Stimulated activated memory B cell treated with anti-CD40 and anti-IgM and Interleukin-4, amounts not matched to agents 10 μg/mL and 1 μg/mL and 100 μg/mL, for 72 hours (primary cell): ENCODE measurements at regions not wholly inside any gene's neighbourhood (a gene's known extent, or its start where the extent isn't known, plus 50 kb on each side); places are given as distances from the start of the nearest gene placed in this dataset.

ENCODE experiments used
- ATAC-seq: fragments of 150-1000 bp; cut with Tn5 transposase; 2 replicates; pipeline ENCODE4 v1.10.0; 2021
- H3K27ac Mint-ChIP-seq: one replicate; pipeline ENCODE4 v1.8.0; 2022; ENCODE audit warnings: mild to moderate bottlenecking, mixed read lengths
- H3K27me3 Mint-ChIP-seq: one replicate; pipeline ENCODE4 v1.8.0; 2022; ENCODE audit warnings: mixed read lengths
- H3K36me3 Mint-ChIP-seq: one replicate; pipeline ENCODE4 v1.8.0; 2022; ENCODE audit warnings: mixed read lengths
- H3K4me1 Mint-ChIP-seq: one replicate; pipeline ENCODE4 v1.8.0; 2022; ENCODE audit warnings: mixed read lengths
- H3K4me3 Mint-ChIP-seq: one replicate; pipeline ENCODE4 v1.8.0; 2022; ENCODE audit warnings: mild to moderate bottlenecking, moderate library complexity, mixed read lengths
- H3K9me3 Mint-ChIP-seq: one replicate; pipeline ENCODE4 v1.8.0; 2022; ENCODE audit warnings: mixed read lengths

- Mint-ChIP-seq H3K27me3 (no peaks in the 10 kb centered on the region), H3K4me3 (no peak overlapping the region), H3K9me3 (peaks cover 1% of the 10 kb centered on the region), H3K36me3 (no peaks in the 10 kb centered on the region), H3K4me1 (no peaks in the 10 kb centered on the region), H3K27ac (no peak overlapping the region)
- ATAC-seq: no peak
Observed at GRCh38 chr12:60052483-60052882, 456.7 kb downstream of the SLC16A7 start.

GRCh38 chr12:60059180-60059579 is 463.4 kb downstream of the SLC16A7 start:
- H3K9me3 Mint-ChIP-seq: peaks cover 8% of the 10 kb centered on the region
- H3K4me1 Mint-ChIP-seq: no peaks in the 10 kb centered on the region
- no peak overlapping the region for H3K27ac Mint-ChIP-seq
- no peaks in the 10 kb centered on the region for H3K36me3 Mint-ChIP-seq
- no peak for ATAC-seq
- no peak overlapping the region for H3K4me3 Mint-ChIP-seq
- H3K27me3 Mint-ChIP-seq: no peaks in the 10 kb centered on the region

DNA sequence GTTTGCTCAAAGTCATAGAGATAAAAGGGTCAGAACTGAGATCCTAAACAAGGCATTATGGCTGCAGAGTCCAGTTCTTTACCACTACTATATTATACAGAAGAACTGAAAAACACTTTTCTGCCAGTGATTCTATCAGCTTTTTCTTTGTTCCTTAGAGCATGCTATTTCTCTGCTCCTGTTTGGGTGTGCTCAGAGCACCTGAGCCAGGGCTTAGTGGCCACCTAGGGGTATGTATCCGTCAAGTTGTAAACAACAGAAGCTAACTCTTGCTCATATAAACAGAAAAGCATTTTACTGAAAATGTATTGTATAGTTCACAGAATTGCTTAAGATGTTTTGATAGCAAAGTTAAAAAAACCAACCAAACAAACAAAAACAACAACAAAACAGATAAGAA is 470.8 kb downstream of the SLC16A7 start:
- Mint-ChIP-seq H3K27ac (no peak overlapping the region), H3K4me3 (no peak overlapping the region), H3K9me3 (no peaks in the 10 kb centered on the region), H3K4me1 (no peaks in the 10 kb centered on the region), H3K27me3 (no peaks in the 10 kb centered on the region), H3K36me3 (no peaks in the 10 kb centered on the region)
- no peak for ATAC-seq

DNA sequence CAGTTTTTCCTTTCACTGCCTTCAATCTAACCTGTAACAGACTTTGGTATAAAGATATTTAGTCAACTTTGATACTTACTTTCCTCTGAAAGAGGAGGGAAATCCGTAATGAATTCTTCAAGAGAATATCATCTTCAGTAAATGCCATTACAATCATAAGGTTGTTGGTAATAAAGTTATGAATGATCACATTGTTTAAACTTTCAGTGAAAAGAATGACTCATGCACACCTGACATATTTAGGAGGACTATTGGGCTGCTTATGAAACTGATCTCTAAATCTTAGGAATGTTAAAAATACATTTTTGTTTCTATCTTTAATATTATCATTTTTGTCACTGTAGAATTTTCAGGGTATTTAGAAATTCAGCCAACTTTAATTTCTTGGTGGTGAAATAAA is 474.7 kb downstream of the SLC16A7 start:
- Mint-ChIP-seq H3K27ac (no peak overlapping the region), H3K4me3 (no peak overlapping the region), H3K27me3 (no peaks in the 10 kb centered on the region), H3K36me3 (no peaks in the 10 kb centered on the region), H3K9me3 (no peaks in the 10 kb centered on the region), H3K4me1 (no peaks in the 10 kb centered on the region)
- ATAC-seq: no peak

GRCh38 chr12:60071759-60072191 is 475.9 kb downstream of the SLC16A7 start:
- Mint-ChIP-seq H3K4me3 (no peak overlapping the region), H3K27ac (no peak overlapping the region), H3K36me3 (no peaks in the 10 kb centered on the region), H3K9me3 (no peaks in the 10 kb centered on the region), H3K27me3 (no peaks in the 10 kb centered on the region), H3K4me1 (no peaks in the 10 kb centered on the region)
- no peak for ATAC-seq

- Mint-ChIP-seq H3K9me3 (peaks cover 3% of the 10 kb centered on the region), H3K4me3 (no peak overlapping the region), H3K4me1 (no peaks in the 10 kb centered on the region), H3K27ac (no peak overlapping the region), H3K36me3 (no peaks in the 10 kb centered on the region), H3K27me3 (no peaks in the 10 kb centered on the region)
- ATAC-seq: no peak
Observed at GRCh38 chr12:60072911-60073310, 477.1 kb downstream of the SLC16A7 start.

DNA sequence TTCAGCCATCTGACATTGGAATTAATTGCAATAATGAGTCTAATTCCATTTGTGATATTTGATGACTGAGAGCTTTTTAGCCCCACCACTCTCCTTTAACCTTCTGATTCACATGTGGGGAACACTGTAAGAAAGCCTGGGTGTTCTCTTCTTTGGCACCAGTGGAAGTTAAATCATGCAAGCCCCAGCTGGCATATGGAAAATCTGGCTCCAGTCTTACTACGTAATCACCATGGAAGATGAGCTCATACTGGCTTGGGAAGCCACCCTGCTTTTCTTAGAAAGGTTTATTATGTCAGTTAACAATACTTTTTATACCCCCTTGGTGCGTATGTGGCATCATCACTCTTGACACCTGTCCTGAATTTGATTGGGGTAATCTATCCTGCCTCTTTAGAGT is 479.3 kb downstream of the SLC16A7 start:
- H3K27ac Mint-ChIP-seq: no peak overlapping the region
- H3K36me3 Mint-ChIP-seq: no peaks in the 10 kb centered on the region
- H3K9me3 Mint-ChIP-seq: peaks cover 3% of the 10 kb centered on the region
- no peak for ATAC-seq
- no peaks in the 10 kb centered on the region for H3K27me3 Mint-ChIP-seq
- H3K4me3 Mint-ChIP-seq: no peak overlapping the region
- no peaks in the 10 kb centered on the region for H3K4me1 Mint-ChIP-seq

DNA sequence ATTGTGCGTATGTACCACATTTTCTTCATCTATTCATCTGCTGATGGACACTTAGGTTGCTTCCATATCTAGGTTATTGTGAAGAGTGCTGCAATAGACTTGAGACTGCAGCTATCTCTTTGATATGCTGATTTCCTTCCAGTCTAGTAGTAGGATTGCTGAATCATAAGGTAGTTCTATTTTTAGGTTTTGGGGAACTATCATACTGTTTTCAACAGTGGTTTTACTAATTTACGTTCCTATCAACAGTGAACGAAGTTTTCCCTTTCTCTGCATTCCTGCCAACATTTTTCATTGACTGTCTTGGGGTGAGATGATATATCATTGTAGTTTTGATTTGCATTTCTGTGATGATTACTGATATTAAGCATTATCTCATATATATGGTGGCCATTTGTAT is 482.2 kb downstream of the SLC16A7 start:
- no peaks in the 10 kb centered on the region for H3K4me1 Mint-ChIP-seq
- no peak overlapping the region for H3K4me3 Mint-ChIP-seq
- no peak for ATAC-seq
- H3K36me3 Mint-ChIP-seq: no peaks in the 10 kb centered on the region
- peaks cover 13% of the 10 kb centered on the region for H3K9me3 Mint-ChIP-seq
- no peaks in the 10 kb centered on the region for H3K27me3 Mint-ChIP-seq
- no peak overlapping the region for H3K27ac Mint-ChIP-seq

DNA sequence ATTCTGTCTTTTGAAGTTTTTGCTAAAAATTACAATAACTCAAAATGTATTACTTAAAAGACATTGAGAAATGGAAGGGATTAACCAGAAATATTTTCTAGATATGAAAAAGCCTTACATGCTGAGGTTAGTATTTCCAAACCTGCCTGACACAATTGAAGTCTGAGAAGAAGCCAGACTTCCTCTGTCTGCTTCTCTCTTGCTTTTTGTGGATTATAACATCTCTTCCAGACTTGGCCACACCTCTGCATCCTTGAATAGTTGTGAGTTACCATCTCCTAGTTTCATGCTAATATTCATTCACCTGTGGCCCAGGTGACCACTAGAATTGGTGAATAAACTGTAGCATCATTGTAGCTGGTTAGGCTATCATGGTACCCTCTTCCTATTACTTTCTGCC is 497.6 kb downstream of the SLC16A7 start:
- no peaks in the 10 kb centered on the region for H3K9me3 Mint-ChIP-seq
- no peaks in the 10 kb centered on the region for H3K36me3 Mint-ChIP-seq
- H3K27ac Mint-ChIP-seq: no peak overlapping the region
- ATAC-seq: no peak
- no peaks in the 10 kb centered on the region for H3K4me1 Mint-ChIP-seq
- no peaks in the 10 kb centered on the region for H3K27me3 Mint-ChIP-seq
- H3K4me3 Mint-ChIP-seq: no peak overlapping the region

- H3K4me1 Mint-ChIP-seq: no peaks in the 10 kb centered on the region
- no peaks in the 10 kb centered on the region for H3K9me3 Mint-ChIP-seq
- no peaks in the 10 kb centered on the region for H3K36me3 Mint-ChIP-seq
- H3K27me3 Mint-ChIP-seq: no peaks in the 10 kb centered on the region
- no peak for ATAC-seq
- no peak overlapping the region for H3K27ac Mint-ChIP-seq
- no peak overlapping the region for H3K4me3 Mint-ChIP-seq
Observed at GRCh38 chr12:60094436-60094835, 498.6 kb downstream of the SLC16A7 start.

GRCh38 chr12:60096727-60097126 is 500.9 kb downstream of the SLC16A7 start:
- Mint-ChIP-seq H3K4me3 (no peak overlapping the region), H3K36me3 (no peaks in the 10 kb centered on the region), H3K27ac (no peak overlapping the region), H3K9me3 (no peaks in the 10 kb centered on the region), H3K4me1 (no peaks in the 10 kb centered on the region), H3K27me3 (no peaks in the 10 kb centered on the region)
- ATAC-seq: no peak

DNA sequence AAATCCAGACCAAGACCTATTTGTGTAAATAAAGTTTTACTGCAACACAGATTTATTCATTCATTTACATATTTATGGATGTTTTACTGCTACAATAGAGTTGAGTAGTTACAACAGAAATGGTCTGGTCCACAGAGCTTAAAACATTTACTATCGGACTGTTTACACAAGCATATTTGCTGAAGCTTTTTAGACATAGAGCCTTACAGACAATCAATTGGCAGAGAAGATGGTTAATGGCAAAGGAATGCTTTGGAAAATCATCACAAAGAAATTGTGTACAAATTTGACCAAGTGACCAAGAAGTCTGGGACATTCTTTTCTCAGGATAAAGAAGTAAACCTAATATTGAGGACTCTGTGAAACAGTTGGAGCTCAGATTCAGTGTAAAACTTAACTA is 504.3 kb downstream of the SLC16A7 start:
- Mint-ChIP-seq H3K27me3 (no peaks in the 10 kb centered on the region), H3K4me3 (no peak overlapping the region), H3K9me3 (peaks cover 4% of the 10 kb centered on the region), H3K4me1 (no peaks in the 10 kb centered on the region), H3K27ac (no peak overlapping the region), H3K36me3 (no peaks in the 10 kb centered on the region)
- no peak for ATAC-seq

DNA sequence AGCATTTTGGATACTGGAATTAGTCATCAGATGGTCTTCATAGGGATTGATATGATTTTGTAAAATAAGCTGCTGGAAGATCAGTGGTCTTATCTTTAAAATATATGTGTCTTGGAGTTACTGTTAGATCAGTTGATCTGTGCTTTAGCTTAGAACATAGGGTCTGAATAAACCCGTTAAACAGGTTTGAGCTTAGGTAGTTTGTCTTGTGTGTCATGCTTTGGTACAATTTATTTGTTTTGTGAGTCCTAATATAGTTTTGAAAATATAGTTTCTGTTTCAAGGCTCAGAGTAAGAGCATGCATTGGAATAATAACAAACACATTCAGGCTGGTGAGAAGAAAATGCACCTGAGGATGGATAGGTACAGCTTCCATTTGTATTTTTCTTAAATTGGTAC is 505.0 kb downstream of the SLC16A7 start:
- Mint-ChIP-seq H3K4me1 (no peaks in the 10 kb centered on the region), H3K27me3 (no peaks in the 10 kb centered on the region), H3K4me3 (no peak overlapping the region), H3K9me3 (peaks cover 4% of the 10 kb centered on the region), H3K27ac (no peak overlapping the region), H3K36me3 (no peaks in the 10 kb centered on the region)
- ATAC-seq: no peak

- Mint-ChIP-seq H3K36me3 (no peaks in the 10 kb centered on the region), H3K27ac (no peak overlapping the region), H3K4me1 (no peaks in the 10 kb centered on the region), H3K4me3 (no peak overlapping the region), H3K27me3 (no peaks in the 10 kb centered on the region), H3K9me3 (peaks cover 4% of the 10 kb centered on the region)
- ATAC-seq: no peak
Observed at GRCh38 chr12:60101715-60102114, 505.9 kb downstream of the SLC16A7 start.

GRCh38 chr12:60106214-60106613 is 510.4 kb downstream of the SLC16A7 start:
- Mint-ChIP-seq H3K9me3 (peaks cover 4% of the 10 kb centered on the region), H3K4me1 (no peaks in the 10 kb centered on the region), H3K27me3 (no peaks in the 10 kb centered on the region), H3K27ac (no peak overlapping the region), H3K36me3 (no peaks in the 10 kb centered on the region), H3K4me3 (no peak overlapping the region)
- ATAC-seq: no peak

- Mint-ChIP-seq H3K4me3 (no peak overlapping the region), H3K36me3 (no peaks in the 10 kb centered on the region), H3K27me3 (no peaks in the 10 kb centered on the region), H3K27ac (no peak overlapping the region), H3K4me1 (no peaks in the 10 kb centered on the region), H3K9me3 (peaks cover 4% of the 10 kb centered on the region)
- ATAC-seq: no peak
Observed at GRCh38 chr12:60107992-60108391, 512.2 kb downstream of the SLC16A7 start.

DNA sequence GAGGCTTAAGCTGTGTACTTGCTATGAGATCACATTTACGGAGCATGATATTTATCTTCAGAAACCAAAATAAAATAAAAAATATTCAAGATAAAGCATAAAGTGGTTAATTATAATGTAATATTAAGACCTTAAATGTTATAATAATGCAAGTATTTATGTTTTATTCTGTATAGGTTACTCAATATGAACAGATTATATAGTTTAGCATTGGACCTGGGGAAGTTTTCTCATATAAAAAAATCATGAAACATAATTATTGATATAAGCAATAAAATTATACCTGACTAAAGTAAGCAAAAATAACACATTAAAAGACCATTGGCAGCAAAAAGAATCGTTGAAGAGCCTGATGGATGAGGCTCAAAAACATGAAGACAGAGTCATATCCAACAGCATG is 516.2 kb downstream of the SLC16A7 start:
- no peak for ATAC-seq
- Mint-ChIP-seq H3K27ac (no peak overlapping the region), H3K4me1 (no peaks in the 10 kb centered on the region), H3K27me3 (no peaks in the 10 kb centered on the region), H3K36me3 (no peaks in the 10 kb centered on the region), H3K9me3 (peaks cover 8% of the 10 kb centered on the region), H3K4me3 (no peak overlapping the region)
